HG03045 (cell line): ENCODE measurements at regions not wholly inside any gene's neighbourhood (a gene's known extent, or its start where the extent isn't known, plus 50 kb on each side); places are given as distances from the start of the nearest gene placed in this dataset.
"Not testable (repeated sequence)": the region's sequence is repeated elsewhere in the genome, so short reads cannot be mapped to it uniquely, and the experiment has no call there.

ENCODE experiments used
- ATAC-seq: cut with Tn5 transposase; IDR thresholded peaks from one replicate; pipeline ENCODE4 v1.9.1; 2021; ENCODE audit warnings: mild to moderate bottlenecking, moderate library complexity; ENCODE audit not compliant: unreplicated experiment

DNA sequence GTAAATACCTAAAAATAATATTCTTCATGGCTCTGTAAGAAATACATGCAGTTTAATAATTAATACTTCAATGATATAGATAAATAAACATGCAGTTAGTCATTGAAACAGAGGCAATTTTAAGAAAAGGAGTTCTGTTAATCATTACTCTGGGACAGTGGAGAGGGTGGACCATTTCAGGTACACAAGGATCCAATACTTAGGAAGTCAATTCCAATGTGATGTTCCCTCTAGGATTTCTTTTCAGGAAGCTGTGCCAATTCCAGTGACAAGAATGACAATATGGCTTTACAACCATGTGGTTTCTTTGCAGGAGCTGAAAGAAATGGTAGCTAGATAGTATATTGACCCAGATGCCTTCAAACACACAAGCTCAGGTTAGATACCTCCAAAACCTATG, 175.8 kb upstream of the NETO1 start:
- no peak for ATAC-seq

DNA sequence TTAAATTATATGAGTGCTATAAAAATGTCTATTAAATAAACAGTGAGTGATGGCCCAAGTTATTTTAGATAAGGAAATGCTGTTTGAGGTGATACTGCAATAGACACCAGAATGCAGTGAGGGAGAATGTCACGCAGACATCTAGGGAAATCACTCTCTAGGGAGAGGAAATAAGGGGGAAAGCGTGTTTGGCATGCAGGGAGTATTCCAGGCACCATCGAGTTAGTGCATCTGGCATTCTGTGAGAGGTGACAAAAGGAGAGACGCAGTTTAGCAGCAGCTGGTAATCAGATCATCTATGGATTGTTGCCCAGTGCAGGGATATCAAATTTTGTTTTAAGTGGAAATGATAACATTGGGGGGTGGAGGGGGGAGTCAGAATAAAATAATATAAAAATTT, 175.4 kb upstream of the NETO1 start:
- no peak for ATAC-seq

DNA sequence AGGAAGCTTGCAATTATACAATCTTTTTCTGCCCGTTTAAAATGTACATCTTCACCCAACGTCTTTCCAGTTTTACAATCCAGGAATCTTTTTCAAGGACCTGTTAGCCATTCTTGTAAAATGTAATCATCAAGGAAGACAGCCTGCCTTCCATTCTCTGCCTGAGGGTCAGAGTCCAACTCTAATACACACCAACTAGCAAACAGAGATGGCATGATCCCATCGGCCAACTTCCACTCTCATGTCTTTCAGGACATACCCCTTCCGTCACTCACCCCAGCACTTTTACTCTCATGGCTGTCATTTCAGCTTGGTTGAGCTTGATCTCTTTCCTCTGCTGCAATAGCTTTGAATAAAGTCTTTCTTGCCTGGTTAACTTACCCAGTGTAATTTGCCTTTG, 172.5 kb upstream of the NETO1 start:
- no peak for ATAC-seq

DNA sequence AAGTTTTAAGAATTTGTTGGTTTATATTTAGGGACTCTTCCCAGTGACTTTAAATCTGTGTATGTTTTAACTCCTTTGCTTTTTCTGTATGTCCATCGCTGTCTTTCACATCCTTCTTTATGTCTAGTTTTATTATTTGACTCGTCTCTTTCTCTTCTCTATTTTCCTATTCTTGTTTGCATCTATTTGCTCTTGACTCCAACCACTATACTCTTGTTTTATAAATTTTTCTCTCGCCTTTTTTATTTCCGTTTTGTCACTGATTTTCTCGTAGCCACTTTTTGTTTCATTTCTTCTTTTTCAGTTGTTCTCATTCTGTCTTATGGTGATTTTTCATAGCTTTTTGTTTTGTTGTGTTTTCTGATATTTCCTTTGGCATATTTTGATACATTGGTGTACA, 170.5 kb upstream of the NETO1 start:
- ATAC-seq: no peak

DNA sequence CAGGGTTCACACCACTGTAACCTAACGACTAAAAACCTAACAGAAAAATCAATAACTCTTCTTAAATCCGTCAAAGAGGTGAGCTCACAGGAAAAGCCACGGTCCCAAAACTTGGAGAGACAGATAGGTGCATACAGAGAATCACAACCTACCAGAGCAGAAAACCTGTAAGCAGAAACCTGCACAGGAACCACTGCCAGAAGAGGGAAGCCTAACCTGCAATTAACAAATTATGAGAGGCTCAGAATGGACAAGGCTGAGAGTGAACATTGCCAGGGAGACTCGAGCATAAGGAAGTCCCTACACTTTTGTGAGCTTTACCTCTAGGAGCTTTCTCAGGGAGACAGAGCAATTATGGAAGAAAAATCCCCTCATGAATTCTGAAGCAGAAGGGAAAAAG, 156.2 kb upstream of the NETO1 start:
- ATAC-seq: no peak

DNA sequence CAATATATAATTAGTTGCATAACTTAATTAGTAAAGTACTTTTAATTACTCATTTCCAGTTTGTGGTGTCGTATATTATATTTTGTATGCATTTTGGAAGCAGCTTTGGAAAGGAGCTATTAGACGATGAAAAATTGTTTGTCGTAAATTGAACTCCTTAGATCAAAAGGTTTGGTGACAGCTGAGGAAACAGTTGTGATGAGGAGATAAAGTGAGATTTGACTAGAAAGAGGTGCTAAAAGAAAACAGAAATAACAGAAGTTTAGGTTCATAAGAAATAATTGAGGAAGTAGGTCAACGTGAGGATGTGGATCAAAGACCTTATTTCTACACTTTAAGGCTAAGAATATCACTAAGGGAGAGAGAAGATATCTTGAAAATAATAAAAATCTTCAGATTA, 141.9 kb upstream of the NETO1 start:
- no peak for ATAC-seq

DNA sequence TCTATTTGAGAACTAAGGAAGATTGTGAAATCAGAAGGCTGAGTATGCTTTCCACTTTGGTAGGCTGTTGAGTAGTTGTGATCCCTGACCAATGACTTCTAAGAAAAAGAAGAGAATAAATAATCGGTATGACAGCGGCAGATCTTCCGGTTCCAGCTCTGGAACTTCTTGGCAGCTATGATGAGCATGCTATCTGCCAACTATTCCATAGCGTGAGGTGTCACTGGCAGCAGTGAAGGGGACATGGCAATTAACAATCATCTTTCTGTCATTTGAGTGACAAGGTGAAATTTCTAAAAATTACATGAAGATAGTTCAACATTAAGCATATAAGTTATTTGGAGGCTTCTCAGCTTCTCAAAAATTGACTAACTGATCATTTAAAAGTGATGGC, 140.1 kb upstream of the NETO1 start:
- ATAC-seq: no peak

DNA sequence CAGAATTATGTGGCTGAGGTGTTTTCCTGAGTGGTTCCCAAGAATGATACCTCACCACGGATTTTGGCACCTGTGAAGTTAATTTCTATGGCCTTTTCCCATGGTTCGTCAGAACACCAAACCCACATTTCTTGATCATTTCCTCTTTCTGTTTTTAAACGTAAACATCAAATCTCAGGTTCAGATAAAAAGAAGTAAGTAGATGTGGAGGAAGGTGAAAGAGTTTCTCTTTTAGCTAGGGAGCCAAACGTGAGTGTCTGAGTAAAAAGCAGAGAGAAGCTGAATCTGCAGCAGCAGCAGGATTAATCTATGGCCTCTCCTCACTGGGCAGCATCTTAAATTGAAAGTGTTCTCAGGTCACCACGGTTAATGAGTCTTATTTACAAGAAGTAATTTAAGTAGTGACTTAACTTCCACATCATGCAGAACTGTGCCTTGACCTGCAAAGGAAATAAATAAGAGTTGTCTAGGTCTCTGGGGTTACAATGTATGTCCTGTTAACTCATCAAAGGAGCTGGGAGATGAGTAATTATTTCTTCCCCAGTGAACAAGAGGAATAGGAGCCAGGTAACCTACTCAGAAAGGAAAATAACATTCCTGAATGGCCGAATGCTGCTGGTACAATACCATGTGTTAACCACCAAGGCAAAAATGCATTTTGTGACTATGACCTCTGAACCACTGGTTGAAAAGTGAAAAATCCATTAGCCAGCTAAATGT, 139.6 kb upstream of the NETO1 start:
- ATAC-seq: no peak

DNA sequence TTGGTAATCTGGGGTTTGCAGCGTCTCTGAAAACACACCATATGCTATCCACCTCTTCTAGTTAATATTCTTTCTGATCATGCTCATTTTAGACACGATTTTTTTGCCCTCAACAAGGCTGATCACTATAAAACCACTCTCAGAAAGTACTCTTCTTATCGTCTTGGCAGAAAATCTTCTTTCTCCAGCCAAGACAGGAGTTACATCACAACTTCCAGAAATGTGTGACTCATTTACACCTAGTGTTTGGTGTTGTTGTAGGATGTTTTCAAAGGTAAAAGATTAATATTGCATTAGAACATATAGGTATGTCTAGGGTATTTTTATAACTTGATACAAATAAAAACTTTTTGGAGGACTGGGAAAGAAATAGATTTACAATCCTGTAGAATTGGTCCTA, 138.5 kb upstream of the NETO1 start:
- no peak for ATAC-seq

DNA sequence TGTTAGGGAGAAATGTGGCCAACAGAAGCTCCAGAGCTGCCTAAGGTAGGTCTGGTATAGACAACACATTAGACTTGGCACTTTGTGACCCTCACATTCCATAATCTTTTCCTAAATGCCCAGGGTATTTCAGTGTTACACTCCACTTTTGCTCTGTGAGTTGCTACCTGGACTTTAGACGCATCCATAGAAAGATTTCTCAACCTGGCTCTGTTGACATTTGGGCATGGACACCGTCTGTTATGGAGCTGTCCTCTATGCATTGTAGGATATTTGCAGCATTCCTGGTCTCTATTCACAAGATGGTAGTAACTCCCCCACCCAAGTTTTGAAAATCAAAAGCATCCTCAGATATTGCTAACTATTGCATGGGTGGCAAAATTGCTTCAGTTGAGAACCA, 136.5 kb upstream of the NETO1 start:
- no peak for ATAC-seq

DNA sequence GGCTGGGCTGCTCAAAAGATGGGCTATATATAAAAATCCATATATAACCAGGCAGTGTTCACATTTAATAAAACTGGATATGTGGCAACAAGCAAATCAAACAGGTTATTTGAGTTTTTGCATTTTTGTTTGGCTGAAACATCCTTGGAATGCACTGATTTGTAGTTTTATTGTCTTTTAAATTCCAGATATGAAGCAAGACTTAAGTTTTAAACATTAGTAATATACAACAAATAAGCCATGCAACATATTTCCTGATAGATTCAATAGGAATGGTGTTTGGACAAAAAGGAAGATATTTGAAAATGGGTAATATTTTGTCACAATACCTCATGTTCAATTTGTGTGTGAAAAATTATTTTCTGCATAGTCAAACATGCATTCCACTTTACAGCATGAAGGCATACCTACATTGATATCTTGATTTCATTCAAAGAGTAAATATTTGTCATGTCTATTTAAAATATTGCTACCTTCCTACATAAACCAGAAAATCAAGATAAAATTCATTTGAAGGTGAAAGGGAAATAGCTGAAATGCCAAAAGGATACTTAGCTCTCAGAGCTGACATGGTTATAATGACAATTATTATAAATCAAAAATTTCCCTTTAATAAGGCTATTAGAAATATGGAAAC, 132.3 kb upstream of the NETO1 start:
- ATAC-seq: no peak

DNA sequence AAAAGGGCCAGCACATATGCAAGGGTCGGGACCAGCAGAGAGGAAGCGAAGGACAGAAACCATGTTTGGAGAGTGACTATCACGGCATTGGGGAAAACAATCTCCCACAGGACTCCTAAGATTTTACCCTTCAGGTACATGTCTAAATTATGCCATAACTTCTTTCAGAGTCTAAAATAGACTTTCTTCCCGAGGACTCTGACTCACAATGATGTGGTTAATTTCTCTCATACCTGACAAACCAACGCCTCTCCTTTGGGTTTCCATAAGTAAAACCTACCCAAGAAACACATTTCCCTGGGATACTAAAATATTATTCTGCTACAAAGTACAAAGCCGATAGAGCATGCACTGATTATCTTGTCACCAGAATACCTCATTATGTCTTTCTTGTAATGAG, 127.8 kb upstream of the NETO1 start:
- ATAC-seq: no peak

DNA sequence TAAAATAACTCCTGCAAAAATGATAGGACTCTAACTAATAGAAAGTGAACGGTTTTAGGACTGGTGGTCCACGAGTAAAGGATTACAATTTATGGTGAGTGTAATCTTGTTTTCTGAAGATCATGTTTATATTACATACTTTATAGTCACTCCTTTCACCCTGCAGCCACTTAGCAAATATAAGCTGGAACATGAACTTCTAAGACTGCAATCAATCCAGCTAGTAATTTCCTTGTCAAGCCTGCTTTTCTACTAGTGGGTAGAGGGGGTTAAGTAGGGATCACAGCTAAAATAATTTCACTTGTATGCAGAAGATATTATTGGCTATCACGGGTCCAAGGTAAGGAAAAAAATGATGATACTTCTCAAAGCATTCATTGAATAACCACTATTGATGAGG, 125.5 kb upstream of the NETO1 start:
- ATAC-seq: no peak

DNA sequence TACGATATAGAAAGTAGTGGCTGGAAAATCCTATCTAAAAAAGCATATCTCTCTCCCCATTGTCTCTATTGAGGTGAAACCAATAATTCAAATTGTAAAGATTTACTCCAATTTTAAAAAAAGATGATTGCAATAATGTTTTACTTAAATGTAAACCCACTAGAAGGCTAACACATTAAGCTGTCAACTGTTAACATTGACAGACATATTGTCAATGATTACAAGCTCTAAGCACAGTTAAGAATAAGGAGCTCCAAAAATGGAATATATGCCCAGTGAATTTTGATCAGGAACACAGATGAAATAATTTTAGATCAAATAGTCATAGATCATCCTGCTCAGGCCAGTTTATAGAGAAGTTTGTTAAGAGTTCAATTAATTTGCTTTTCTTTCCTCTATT, 123.6 kb upstream of the NETO1 start:
- no peak for ATAC-seq

DNA sequence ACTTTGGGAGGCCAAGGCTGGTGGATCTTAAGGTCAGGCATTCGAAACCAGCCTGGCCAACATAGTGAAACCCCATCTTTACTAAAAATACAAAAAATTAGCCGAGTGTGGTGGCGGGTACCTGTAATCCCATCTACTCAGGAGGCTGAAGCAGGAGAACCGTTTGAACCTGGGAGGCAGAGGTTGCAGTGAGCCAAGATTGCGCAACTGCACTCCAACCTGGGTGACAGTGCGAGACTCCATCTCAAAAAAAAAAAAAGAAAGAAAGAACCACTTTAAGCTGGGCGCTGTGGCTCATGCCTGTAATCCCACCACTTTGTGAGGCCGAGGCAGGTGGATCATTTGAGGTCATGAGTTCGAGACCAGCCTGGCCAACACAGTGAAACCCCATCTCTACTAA, 119.8 kb upstream of the NETO1 start:
- ATAC-seq: not testable (repeated sequence)

DNA sequence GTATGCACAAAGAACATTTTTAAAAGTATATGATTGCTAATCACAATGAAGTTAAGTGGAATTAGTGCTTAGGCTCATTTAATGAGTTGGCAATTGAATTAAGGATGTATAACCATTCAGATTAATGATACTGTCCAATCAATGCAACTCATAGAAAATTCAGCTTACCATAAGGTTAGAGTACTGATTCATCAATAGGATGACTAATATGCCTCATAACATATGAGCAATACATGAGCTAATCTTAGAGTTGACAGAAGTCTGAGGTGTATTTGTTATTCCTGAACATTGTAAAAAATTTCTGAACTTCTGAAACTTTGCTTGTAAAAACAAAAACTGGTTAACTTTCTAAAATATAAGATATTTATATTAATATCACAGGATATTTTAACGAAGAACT, 118.3 kb upstream of the NETO1 start:
- no peak for ATAC-seq

DNA sequence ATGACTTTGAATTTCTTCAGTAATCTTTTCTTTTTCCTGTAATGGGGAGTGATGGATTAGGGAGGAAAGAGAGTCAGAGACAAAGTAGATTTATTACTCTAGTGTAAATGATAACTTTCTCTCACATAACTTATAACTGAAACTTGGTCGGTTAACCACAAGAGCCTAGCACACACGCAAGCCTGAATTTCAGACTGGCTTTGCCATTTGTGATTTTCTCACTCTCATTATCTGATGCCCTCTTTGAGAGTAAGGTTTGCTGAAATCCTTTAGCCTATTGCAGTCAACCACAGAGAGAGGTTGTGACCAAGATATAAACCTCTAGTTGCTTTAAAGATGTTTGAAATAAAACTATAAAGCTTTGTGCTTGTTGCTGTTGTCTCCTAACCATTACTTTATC, 117.9 kb upstream of the NETO1 start:
- ATAC-seq: no peak

DNA sequence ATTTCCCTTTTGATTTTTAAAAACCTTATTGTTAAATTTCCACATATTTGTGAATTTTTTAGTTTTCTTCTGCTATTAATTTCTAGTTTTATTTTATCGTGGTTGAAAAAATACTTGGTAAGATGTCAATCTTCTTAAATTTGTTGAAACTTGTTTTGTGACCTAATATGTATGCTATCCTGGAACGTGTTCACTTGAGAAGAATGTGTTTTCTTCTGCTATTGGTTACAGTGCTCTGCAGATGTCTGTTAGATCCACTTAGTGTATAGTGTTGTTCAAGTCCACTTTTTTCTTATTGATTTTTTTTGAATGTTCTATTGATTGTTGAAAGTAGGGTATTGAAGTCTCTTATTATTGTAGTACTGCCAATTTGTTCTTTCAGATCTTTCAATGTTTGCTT, 116.5 kb upstream of the NETO1 start:
- no peak for ATAC-seq

DNA sequence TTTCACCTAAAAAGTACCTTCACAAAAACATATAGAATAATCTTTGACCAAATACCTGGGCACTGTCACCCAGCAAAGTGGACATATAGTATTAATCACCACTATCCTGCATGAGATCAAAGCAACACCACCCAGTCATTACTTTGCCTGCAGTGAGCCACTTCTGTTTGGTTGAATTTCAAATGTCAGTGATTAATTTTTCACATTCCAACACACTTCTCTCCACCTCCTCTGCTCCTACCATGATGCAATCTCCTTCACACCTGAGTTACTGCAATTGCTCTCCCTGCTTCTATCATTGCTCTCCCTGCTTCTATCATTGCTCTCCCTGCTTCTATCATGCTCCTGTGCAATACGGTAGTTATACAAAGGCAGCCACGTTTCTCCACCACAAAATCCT, 106.1 kb upstream of the NETO1 start:
- no peak for ATAC-seq

DNA sequence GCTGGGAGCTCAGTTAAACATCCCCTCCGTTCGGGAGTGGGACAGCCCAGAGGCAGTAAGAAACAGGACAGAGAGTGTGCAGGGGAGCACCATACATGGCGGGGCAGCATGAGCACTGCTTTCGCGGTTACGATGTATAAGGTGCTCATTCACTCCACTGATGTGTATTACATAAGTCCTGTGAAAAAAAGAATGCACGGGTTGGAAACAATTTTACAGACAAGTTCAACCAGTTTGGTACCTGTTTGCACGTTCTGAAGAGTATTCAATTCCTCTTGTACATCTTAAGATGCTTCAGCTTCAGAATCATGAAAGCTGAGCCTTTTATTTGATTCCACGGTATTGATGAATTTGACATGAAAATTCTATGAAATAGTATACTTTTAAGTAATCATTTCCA, 97.8 kb upstream of the NETO1 start:
- no peak for ATAC-seq

DNA sequence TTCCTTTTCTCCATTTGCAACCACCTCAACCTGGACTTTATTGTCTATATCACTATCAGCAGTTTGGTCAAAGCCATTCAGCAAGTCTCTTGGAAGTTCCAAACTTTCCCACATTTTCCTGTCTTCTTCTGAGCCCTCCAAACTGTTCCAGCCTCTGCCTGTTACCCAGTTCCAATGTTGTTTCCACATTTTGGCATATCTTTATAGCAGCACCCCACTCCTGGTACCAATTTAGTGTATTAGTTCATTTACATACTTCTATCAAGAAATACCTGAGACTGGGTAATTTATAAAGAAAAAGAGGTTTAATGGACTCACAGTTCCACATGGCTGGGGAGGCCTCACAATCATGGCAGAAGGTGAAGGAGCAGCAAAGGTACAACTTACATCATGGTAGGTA, 90.4 kb upstream of the NETO1 start:
- ATAC-seq: not testable (repeated sequence)

DNA sequence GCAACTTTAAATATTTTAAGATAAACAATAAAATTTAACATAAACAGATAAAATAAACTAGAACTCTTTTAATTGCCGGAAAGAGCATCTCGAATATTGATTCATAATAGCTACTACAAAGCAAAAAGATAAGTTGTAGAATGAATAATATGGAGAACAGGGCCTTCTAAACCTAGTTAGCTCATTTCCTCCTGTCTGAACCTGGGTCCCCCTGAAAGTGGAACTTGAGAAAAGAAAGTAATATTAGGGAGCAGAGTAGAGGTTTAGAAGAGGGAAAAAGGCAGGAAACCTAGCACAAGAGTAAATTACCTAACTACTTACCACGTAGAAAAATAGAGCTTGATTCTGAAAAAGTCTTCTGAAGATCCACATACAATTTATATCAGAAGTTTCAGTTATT, 80.7 kb upstream of the NETO1 start:
- ATAC-seq: no peak

DNA sequence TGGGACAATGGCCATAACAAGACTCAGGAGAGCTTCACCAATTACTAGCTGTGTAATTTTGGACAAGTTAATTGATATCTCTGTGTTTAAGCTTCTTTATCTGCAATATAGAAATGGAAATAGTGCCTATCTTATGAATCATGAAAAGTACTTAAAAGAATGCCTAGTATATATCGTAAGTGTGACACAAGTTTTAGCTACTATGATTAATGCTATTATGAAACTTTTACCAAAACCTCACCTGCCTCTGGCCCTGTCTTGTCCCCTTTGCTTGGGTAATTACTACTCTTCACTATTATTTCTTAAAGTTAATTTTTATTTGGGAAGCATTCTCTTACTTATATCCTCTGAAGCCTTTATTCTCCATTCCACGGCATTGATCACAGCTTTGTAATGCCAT, 75.0 kb upstream of the NETO1 start:
- ATAC-seq: no peak
